Naive B cell (primary cell): ENCODE measurements at regions not wholly inside any gene's neighbourhood (a gene's known extent, or its start where the extent isn't known, plus 50 kb on each side); places are given as distances from the start of the nearest gene placed in this dataset.

Experiments
- ATAC-seq, 2 donors: fragments of 150-1000 bp; cut with Tn5 transposase; 2 replicates each; pipeline ENCODE4 v1.10.0; 2021; ENCODE audit warnings: low read depth in 2 of 2, mild to moderate bottlenecking in 2 of 2, moderate library complexity in 2 of 2
- DNase-seq: peaks from one replicate; pipeline ENCODE4 v3.0.0; 2022
- H3K27ac Mint-ChIP-seq, 6 donors: one replicate each; pipeline ENCODE4 v1.8.0; 2020 to 2022; ENCODE audit warnings: mild to moderate bottlenecking in 6 of 6, mixed read lengths in 6 of 6, moderate library complexity in 5 of 6, inconsistent platforms in 2 of 6
- H3K27me3 Mint-ChIP-seq, 3 donors: one replicate each; pipeline ENCODE4 v1.8.0; 2021 to 2022; ENCODE audit warnings: mixed read lengths in 3 of 3, mild to moderate bottlenecking in 1 of 3
- H3K36me3 Mint-ChIP-seq, 2 donors: one replicate each; pipeline ENCODE4 v1.8.0; 2020 to 2022; ENCODE audit warnings: mixed read lengths in 2 of 2, inconsistent platforms in 1 of 2, mild to moderate bottlenecking in 1 of 2
- H3K4me1 Mint-ChIP-seq, 3 donors: one replicate each; pipeline ENCODE4 v1.8.0; 2020 to 2022; ENCODE audit warnings: mixed read lengths in 3 of 3, inconsistent platforms in 1 of 3, mild to moderate bottlenecking in 1 of 3, moderate library complexity in 1 of 3
- H3K4me3 Mint-ChIP-seq, 8 donors: one replicate each; pipeline ENCODE4 v1.8.0; 2020 to 2022; ENCODE audit warnings: mild to moderate bottlenecking in 8 of 8, mixed read lengths in 8 of 8, moderate library complexity in 8 of 8, inconsistent platforms in 2 of 8
- H3K9me3 Mint-ChIP-seq, 7 donors: one replicate each; pipeline ENCODE4 v1.8.0; 2020 to 2022; ENCODE audit warnings: mixed read lengths in 7 of 7, mild to moderate bottlenecking in 5 of 7, inconsistent platforms in 2 of 7, moderate library complexity in 1 of 7

DNA sequence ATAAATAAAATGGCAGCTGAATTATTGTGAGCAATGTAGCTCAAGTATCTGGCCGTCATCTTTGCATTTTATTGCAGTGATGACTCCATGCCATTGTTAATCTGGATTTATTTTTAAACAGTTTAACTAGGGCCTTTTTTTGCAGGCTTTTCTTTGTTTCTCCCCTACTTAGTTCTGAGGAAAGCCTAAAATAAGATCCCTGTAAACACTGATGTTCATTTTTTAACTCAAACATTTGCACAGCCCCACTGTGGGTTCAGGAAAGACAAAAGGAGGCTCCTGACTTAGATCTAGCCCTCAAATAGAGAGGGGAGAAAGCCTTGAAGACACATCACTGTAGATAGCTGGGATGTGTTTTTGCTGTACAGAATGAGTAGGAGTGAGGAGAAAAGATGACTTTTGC is 69.2 kb downstream of the PLEKHG1 start:
- H3K27ac Mint-ChIP-seq: peak overlapping the region in 5 of 6 donors; percentile 34 to 92 (median 80)

DNA sequence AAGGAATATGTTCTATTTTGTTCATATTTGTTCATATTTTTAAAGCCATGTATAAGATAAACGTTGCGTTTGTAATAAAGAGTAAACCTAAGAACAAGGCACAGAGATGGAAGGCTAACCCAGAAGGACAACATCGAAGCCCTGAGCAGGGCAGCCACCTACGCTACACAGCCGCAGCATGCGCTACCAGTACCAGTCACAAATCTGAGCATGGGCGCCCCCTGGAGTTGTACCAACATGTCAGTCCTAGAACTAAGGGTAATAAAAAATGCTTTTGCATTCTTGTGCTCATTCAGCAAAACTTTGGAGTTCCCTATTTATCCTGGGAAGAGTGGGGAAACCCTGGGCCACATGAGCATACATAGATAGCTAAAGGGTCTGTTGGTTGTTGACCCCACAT is 70.6 kb downstream of the PLEKHG1 start:
- no peak for DNase-seq
- no peaks in the 10 kb centered on the region for H3K27me3 Mint-ChIP-seq
- no peaks in the 10 kb centered on the region for H3K9me3 Mint-ChIP-seq
- no peaks in the 10 kb centered on the region for H3K36me3 Mint-ChIP-seq
- H3K4me1 Mint-ChIP-seq: peaks cover 56 to 74% (median 69%) of the 10 kb centered on the region in 3 donors
- ATAC-seq: no peak
- H3K4me3 Mint-ChIP-seq: no peak overlapping the region
- peak overlapping the region in 2 of 6 donors; percentile 19 to 34 for H3K27ac Mint-ChIP-seq

More for the DNA sequence above, 69.2 kb downstream of the PLEKHG1 start:
- no peak for ATAC-seq
- H3K4me3 Mint-ChIP-seq: no peak overlapping the region
- H3K36me3 Mint-ChIP-seq: peaks cover 3 to 6% of the 10 kb centered on the region in 2 donors
- DNase-seq: no peak
- peaks cover 52 to 71% (median 68%) of the 10 kb centered on the region in 3 donors for H3K4me1 Mint-ChIP-seq
- H3K9me3 Mint-ChIP-seq: no peaks in the 10 kb centered on the region
- no peaks in the 10 kb centered on the region for H3K27me3 Mint-ChIP-seq

DNA sequence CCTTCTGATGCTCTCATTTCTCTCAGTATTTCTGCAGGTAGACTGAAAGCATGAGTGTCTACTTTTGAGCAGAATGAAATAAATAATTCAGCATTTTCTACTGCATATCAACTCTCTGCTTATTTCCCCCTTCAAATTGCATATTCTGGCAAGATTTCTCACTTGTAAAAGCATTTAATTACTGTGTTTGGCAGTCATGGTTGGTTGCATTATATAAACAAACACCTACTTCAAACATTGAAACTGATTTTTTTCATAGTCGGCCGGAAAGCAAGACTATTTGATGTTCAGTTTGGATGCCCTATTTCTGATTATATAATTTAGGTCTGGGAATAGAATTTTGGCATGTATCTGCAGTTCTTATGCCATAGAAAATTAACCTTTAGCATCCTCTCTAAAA is 73.1 kb downstream of the PLEKHG1 start:
- H3K4me1 Mint-ChIP-seq: peaks cover 59 to 75% (median 74%) of the 10 kb centered on the region in 3 donors
- no peak for ATAC-seq
- H3K27ac Mint-ChIP-seq: peak overlapping the region in 1 of 6 donors; percentile 78
- H3K36me3 Mint-ChIP-seq: peaks cover 18 to 19% of the 10 kb centered on the region in 2 donors
- H3K4me3 Mint-ChIP-seq: no peak overlapping the region
- no peaks in the 10 kb centered on the region for H3K27me3 Mint-ChIP-seq
- peaks cover 0 to 4% (median 0%) of the 10 kb centered on the region in 7 donors for H3K9me3 Mint-ChIP-seq
- no peak for DNase-seq

DNA sequence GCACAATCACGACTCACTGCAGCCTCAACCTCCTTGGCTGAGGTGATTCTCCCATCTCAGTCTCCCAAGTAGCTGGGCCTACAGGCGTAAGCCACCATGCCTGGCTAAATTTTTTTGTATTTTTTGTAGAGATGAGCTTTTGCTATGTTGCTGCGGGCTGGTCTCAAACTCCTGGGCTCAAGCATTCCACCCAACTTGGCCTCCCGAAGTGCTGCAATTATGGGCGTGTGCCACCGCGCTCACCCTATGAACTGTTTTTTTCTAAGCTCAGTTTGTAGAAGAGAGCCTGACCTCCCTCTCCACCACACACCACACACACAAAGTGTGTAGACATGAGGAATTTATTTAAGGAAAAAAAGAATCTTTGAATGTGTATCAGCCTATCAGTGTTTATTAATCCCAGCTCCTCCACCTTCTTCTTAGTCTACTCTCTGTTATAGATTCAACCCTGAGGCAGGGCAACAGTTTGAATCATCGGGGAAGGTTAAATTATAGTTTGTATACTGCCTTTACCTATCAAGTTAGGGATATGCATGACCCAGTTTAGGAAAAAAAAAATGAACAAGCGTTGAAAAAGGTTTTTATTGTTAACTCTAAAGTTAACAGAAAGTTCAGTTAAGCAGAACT is 74.1 kb downstream of the PLEKHG1 start:
- Mint-ChIP-seq H3K36me3 (peaks cover 18 to 19% of the 10 kb centered on the region in 2 donors), H3K4me3 (peak overlapping the region in 2 of 8 donors; percentile 25 to 45), H3K27ac (peak overlapping the region; percentile 1 to 78 (median 73)), H3K4me1 (peaks cover 56 to 67% (median 66%) of the 10 kb centered on the region in 3 donors), H3K27me3 (no peaks in the 10 kb centered on the region), H3K9me3 (peaks cover 0 to 4% (median 0%) of the 10 kb centered on the region in 7 donors)
- DNase-seq (no peak), ATAC-seq (no peak)

DNA sequence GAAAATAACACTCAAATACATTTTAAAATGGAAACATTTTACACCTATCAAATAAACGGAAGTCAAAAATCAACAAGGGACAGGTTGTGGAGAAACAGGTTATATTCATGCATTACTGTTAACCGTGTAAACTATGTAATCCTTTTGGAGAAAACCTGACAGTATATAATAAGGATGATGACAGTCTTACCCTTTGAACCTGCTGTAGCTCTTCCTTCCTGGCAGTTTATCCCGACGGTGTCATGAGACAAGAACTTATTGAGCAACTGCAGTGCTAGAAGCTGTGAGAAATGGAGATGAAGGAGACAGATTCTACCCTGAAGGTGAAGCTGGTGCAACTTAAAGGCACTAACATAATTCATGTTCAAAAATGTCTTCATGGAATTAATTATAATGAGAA is 76.7 kb downstream of the PLEKHG1 start:
- DNase-seq (no peak), ATAC-seq (no peak)
- peaks cover 64 to 76% (median 76%) of the 10 kb centered on the region in 3 donors for H3K4me1 Mint-ChIP-seq
- peaks cover 30 to 34% of the 10 kb centered on the region in 2 donors for H3K36me3 Mint-ChIP-seq
- H3K27ac Mint-ChIP-seq: peak overlapping the region in 3 of 6 donors; percentile 11 to 72 (median 63)
- H3K27me3 Mint-ChIP-seq: no peaks in the 10 kb centered on the region
- peaks cover 0 to 4% (median 0%) of the 10 kb centered on the region in 7 donors for H3K9me3 Mint-ChIP-seq
- H3K4me3 Mint-ChIP-seq: no peak overlapping the region

DNA sequence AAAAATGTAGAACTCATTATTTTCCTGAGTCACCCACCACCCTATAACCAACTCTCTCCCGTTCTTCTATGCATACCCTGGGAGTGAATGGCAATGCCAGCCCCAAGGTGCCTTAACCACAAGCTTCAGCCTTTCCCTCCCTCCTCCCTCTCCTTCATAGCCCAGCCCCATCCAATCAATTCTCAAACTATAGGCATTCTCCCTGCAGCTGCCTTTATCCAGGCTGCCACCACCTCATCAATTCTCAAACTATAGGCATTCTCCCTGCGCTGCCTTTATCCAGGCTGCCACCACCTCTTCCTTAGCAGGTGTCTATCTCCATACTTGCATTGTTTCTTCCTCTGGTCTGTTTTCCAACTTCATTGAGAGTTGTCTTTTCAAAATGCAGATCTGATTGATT is 77.1 kb downstream of the PLEKHG1 start:
- Mint-ChIP-seq H3K4me3 (no peak overlapping the region), H3K4me1 (peaks cover 63 to 76% (median 76%) of the 10 kb centered on the region in 3 donors), H3K9me3 (peaks cover 0 to 4% (median 0%) of the 10 kb centered on the region in 7 donors), H3K27ac (peak overlapping the region in 4 of 6 donors; percentile 6 to 63 (median 38)), H3K36me3 (peaks cover 30 to 34% of the 10 kb centered on the region in 2 donors), H3K27me3 (no peaks in the 10 kb centered on the region)
- ATAC-seq (no peak), DNase-seq (no peak)

DNA sequence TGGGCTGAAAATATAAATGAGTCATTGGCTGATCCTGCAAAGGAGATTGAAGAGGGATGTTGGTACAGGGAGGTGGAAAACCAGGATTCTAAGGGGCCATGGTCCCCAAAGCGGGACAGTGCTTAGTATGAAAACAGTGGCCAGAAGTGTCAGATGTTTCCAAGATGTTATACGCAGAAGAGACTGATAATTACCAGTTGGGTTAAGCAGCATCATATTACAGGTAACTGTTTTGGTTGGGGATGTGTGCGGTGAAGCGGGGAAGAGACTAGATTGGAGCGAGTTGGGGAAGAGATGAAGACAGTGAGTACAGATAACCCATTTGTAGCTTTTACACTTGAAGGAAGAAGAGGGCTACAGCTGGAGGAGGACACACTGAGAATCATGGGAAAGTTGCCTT is 80.8 kb downstream of the PLEKHG1 start:
- Mint-ChIP-seq H3K27ac (peak overlapping the region; percentile 78 to 93 (median 86)), H3K4me1 (peaks cover 68 to 80% (median 79%) of the 10 kb centered on the region in 3 donors), H3K4me3 (peak overlapping the region in 4 of 8 donors; percentile 5 to 42 (median 28))

DNA sequence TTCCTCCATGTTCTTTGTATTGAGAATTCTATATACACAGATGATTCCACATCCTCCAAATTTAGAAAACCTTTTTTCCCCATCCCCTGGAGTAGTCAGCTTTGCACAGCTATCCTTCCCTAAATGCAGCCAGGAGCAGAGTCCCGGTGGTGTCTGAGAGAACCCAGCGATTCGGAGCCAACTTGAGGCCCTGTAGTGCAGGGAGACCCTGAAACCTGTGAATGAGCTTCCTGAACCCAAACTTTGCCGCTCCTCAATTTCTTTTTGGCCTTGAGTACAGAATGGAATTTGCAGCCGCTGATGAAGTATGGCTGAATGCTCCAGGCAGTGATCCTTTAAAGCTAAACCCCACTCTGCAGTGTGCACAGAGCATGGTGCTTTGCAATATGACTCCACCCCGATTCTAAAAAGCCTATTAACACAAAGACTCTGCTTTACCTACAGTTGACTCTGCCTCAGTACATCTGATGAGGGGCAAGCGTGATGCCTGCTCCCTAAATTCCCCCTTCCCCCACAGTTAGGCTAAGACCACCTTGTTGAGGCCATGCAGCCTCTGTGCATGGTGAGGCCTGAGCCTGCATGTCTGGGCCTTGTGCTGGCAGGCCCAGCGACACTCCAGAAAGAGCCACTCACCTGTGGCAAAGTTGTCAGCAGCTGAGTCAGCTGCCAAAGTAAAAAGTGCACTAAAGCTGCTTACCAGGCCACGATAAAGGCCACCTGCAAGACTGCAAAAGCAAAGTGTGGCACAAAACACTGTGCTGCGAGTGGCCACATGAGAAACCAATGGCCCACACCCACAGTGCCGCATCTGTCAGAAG is 82.1 kb downstream of the PLEKHG1 start:
- peak overlapping the region; percentile 87 to 98 (median 97) for H3K27ac Mint-ChIP-seq
- peak overlapping the region in 7 of 8 donors; percentile 55 to 80 (median 75) for H3K4me3 Mint-ChIP-seq
- no peak for DNase-seq
- peaks cover 23 to 24% of the 10 kb centered on the region in 2 donors for H3K36me3 Mint-ChIP-seq
- ATAC-seq: no peak
- peaks cover 0 to 4% (median 0%) of the 10 kb centered on the region in 7 donors for H3K9me3 Mint-ChIP-seq
- peaks cover 73 to 87% (median 82%) of the 10 kb centered on the region in 3 donors for H3K4me1 Mint-ChIP-seq
- H3K27me3 Mint-ChIP-seq: no peaks in the 10 kb centered on the region

More for the DNA sequence above, 80.8 kb downstream of the PLEKHG1 start:
- Mint-ChIP-seq H3K36me3 (peaks cover 33 to 34% of the 10 kb centered on the region in 2 donors), H3K27me3 (no peaks in the 10 kb centered on the region), H3K9me3 (peaks cover 0 to 4% (median 0%) of the 10 kb centered on the region in 7 donors)
- DNase-seq: no peak
- no peak for ATAC-seq

DNA sequence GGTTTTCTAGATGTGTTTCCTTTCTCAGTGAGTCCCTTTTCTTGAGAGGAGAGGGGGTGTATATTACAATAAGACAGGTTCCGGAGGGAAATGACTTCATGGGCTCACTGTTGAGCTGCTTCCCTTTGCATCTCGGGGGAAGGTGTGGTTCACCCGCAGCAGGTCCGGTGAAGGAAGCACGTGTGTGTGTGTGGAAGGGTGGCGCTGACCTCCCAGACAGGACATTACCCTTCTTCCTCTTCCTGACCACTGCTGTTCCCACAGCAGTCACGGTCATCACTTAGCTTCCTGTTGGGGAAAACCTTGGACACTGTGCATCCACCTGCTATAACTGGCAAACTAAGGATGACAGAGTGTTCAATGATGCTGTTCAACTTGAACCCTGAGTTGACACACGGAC is 83.6 kb downstream of the PLEKHG1 start:
- peaks cover 0 to 2% (median 0%) of the 10 kb centered on the region in 7 donors for H3K9me3 Mint-ChIP-seq
- peak; percentile 65 for ATAC-seq
- peaks cover 15 to 16% of the 10 kb centered on the region in 2 donors for H3K36me3 Mint-ChIP-seq
- H3K27me3 Mint-ChIP-seq: no peaks in the 10 kb centered on the region
- DNase-seq: peak; percentile 61
- H3K4me3 Mint-ChIP-seq: peak overlapping the region; percentile 63 to 95 (median 78)
- H3K27ac Mint-ChIP-seq: peak overlapping the region; percentile 87 to 98 (median 97)
- peaks cover 74 to 91% (median 85%) of the 10 kb centered on the region in 3 donors for H3K4me1 Mint-ChIP-seq

DNA sequence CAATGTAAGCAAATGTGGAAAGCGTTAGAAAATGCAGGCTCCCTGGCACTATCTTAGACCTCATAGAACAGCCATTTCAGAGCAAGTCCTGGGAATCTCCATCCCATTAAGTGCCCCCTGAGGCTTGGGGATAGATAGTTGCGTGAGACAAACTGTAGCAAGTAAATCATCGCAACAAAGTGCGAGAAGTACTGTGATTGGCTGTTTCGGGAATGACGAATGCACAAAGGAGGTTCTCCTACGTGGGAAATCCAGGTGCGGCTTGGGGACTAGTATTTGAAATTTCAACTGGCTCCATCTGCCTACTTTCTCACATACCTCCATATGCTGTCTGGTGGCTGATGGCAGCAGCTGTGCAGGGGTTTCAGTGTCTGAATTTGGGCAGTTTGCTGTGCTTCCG is 84.5 kb downstream of the PLEKHG1 start:
- H3K27me3 Mint-ChIP-seq: no peaks in the 10 kb centered on the region
- H3K27ac Mint-ChIP-seq: peak overlapping the region; percentile 87 to 98 (median 97)
- no peak for DNase-seq
- H3K4me1 Mint-ChIP-seq: peaks cover 79 to 98% (median 92%) of the 10 kb centered on the region in 3 donors
- H3K36me3 Mint-ChIP-seq: peaks cover 15 to 16% of the 10 kb centered on the region in 2 donors
- ATAC-seq: no peak
- peak overlapping the region; percentile 63 to 95 (median 78) for H3K4me3 Mint-ChIP-seq
- H3K9me3 Mint-ChIP-seq: peaks cover 0 to 2% (median 0%) of the 10 kb centered on the region in 7 donors

DNA sequence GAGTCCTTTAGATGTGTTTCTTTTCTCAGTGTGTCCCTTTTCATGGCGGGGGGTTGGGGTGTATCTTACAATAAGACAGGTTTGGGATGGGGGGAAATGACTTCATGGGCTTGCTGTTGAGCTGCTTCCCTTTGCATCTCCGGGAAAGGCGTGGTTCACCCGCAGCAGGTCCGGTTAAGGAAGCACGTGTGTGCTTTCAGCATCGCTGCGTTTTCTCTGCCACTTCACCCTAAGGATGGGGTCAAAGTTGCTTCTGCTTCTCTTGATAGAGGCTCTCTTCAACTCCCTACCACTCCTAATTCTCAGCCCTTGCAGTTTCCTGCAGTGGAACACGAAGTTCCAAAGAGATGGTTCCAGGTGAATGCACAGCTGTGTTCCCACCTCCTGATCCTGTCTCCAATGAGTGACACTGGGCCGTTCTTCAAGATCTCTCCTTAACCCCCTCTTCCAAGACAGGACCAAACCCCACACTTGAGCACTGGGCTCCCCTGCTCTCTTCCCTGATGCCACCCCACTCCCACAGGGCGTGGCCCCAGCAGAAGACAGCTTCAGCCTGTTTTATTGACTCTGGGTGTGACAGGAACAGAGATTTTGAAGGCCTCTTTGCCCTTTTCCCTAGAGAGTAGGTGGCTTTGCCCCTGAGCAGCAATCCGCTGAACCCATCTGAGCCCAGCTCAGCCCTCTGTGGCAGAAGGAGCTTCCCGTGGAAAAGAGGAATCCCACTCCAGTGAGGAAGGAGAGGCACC is 85.2 kb downstream of the PLEKHG1 start:
- Mint-ChIP-seq H3K4me1 (peaks cover 76 to 98% (median 87%) of the 10 kb centered on the region in 3 donors), H3K36me3 (peaks cover 10 to 12% of the 10 kb centered on the region in 2 donors), H3K4me3 (peak overlapping the region; percentile 44 to 95 (median 78)), H3K27ac (peak overlapping the region; percentile 85 to 98 (median 97)), H3K27me3 (no peaks in the 10 kb centered on the region), H3K9me3 (peaks cover 0 to 2% (median 0%) of the 10 kb centered on the region in 7 donors)
- ATAC-seq (peak; percentile 63 to 73), DNase-seq (peak; percentile 69)

DNA sequence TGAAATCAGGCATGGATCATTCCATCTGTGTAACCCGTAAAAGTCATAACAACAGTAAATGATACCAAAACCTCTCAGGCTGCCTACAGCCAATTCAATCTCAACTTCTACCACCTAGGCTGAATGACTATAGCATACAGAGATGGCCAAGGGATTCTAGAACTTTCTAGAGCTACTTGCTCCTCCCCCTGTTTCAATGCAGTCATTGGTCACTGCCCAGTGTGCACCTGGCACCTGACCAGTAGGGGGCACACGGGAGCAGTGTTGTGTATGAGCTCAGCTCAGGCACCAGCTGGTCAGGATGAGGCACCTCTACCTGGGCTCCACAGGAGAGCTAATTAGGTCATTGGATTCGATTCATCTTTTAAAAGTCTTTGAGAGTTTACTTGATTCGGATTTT is 86.2 kb downstream of the PLEKHG1 start:
- H3K27me3 Mint-ChIP-seq: no peaks in the 10 kb centered on the region
- DNase-seq: peak; percentile 29
- peaks cover under 1 to 4% of the 10 kb centered on the region in 2 donors for H3K36me3 Mint-ChIP-seq
- ATAC-seq: peak; percentile 41 to 50
- peaks cover 0 to 2% (median 0%) of the 10 kb centered on the region in 7 donors for H3K9me3 Mint-ChIP-seq
- H3K4me3 Mint-ChIP-seq: peak overlapping the region; percentile 20 to 83 (median 66)
- H3K4me1 Mint-ChIP-seq: peaks cover 76 to 98% (median 87%) of the 10 kb centered on the region in 3 donors
- peak overlapping the region; percentile 85 to 98 (median 97) for H3K27ac Mint-ChIP-seq
